ENCODE measurements at regions not wholly inside any gene's neighbourhood (a gene's known extent, or its start where the extent isn't known, plus 50 kb on each side); places are given as distances from the start of the nearest gene placed in this dataset.

DNA sequence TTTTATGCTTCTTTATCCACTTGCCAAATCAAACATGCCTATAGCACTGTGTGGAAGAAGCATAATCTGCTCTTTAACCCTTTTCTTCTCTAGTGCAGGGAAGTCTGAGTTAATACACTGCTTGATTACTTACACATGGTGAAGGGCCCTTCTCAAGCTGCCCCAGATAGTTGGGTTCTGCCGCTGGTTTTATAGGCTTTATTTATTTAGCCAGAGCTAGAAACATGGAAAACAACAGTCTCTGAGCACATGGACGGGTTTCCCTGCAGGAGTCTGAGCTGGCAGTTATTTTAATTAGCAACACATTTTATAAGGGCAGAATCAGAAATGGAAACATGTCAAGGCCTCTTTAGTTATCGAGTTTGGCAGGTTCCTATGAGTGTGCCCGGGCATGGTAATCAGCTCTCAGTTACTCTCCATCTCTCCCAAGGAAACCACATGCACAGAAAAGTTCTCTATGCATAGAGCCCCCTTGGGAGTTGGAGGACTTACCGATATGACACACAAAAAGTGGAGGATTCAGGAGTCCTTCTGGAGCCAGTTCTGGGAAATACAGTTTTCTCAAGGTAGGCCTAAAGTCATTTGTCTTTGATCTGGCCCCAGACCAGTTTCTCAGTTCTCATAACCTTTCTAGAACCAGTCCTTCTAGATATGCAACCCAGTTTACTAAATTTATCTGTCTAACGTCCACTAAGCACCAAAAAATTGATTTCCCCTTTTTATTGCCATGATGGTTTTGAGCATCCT, 564.8 kb downstream of the ACTL7B start:
- no peaks in the 10 kb centered on the region for H3K36me3 ChIP-seq (replicated peaks; ENCODE audit: control insufficient read depth, insufficient read depth, low read length)

DNA sequence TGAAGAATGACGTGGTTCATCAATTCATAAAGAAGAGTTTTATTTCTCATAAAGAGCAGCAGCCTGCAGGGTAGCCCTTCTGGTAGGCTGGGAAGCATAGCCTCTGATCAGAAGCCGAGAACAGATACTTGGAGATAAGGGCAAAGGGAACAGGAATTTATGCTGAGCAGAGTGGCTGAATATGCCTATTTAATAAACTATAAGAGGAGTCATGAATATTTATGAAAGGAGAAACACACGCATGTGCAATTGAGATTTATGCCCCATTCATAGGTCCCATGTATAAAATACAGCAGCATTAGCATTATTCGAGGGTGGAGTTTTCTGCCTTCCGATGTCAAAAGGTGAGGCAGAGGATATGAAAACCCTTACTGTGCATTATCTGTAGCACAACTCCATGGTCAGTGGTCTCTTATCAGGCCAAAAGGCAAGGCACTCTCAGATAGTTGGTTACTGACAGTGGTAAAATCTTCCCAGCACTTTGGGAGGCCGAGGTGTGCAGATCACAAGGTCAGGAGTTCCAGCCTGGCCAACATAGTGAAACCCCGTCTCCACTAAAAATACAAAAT, 569.1 kb downstream of the ACTL7B start:
- Histone ChIP-seq H3K4me3 (ENCODE audit: insufficient read depth, low read depth, low read length) (no peak overlapping the region), H3K27me3 (ENCODE audit: control insufficient read depth, insufficient read depth, low read length) (no peaks in the 10 kb centered on the region), H3K36me3 (replicated peaks; ENCODE audit: control insufficient read depth, insufficient read depth, low read length) (no peaks in the 10 kb centered on the region)
- DNase-seq, result no peak

More for the DNA sequence above, 564.8 kb downstream of the ACTL7B start:
- DNase-seq, result no peak
- H3K4me3 ChIP-seq (ENCODE audit: insufficient read depth, low read depth, low read length), result no peak overlapping the region
- no peaks in the 10 kb centered on the region for H3K27me3 ChIP-seq (ENCODE audit: control insufficient read depth, insufficient read depth, low read length)

DNA sequence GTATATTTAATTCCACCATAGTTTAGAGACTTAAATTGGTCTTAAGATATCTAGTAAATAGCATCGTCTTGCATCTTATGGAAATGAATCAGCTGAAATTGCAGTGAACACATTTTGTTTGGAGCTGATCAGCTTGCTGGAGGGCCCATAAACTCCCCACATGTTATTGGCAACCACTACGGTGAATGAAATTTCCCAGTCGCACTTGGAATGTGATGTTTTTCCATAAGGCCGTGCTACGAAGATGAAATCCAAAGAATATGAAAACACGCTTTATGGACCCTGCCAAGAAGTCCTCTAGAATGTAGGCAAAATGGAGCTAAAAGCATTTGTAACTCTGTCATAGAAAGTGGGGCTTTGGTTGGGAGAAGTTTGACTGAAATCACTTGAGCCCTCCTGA, 572.1 kb downstream of the ACTL7B start:
- no peak overlapping the region for H3K4me3 ChIP-seq (ENCODE audit: insufficient read depth, low read depth, low read length)

DNA sequence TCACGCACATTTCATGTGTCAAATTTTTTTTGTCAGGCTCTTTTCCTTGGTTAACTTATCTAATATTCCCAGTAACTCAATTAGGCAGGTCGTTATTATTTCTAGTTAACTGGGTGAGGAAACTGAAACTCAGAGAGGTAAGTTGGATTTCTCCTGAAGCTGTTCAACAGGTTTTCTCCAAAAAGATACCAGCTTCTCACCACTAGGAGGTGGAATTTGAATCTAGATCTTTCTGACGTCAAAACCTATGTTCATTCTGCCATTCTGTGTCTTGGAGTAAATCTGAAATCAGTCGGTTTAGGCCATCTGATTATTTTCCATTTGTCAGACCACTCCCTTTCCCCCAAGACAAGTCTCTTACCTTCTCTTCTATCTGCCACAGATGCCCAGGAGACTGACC, 572.9 kb downstream of the ACTL7B start:
- Histone ChIP-seq H3K27me3 (ENCODE audit: control insufficient read depth, insufficient read depth, low read length) (no peaks in the 10 kb centered on the region), H3K36me3 (replicated peaks; ENCODE audit: control insufficient read depth, insufficient read depth, low read length) (no peaks in the 10 kb centered on the region), H3K4me3 (ENCODE audit: insufficient read depth, low read depth, low read length) (no peak overlapping the region)
- no peak for DNase-seq

More for the DNA sequence above, 572.1 kb downstream of the ACTL7B start:
- no peaks in the 10 kb centered on the region for H3K36me3 ChIP-seq (replicated peaks; ENCODE audit: control insufficient read depth, insufficient read depth, low read length)
- no peaks in the 10 kb centered on the region for H3K27me3 ChIP-seq (ENCODE audit: control insufficient read depth, insufficient read depth, low read length)
- DNase-seq, result no peak

DNA sequence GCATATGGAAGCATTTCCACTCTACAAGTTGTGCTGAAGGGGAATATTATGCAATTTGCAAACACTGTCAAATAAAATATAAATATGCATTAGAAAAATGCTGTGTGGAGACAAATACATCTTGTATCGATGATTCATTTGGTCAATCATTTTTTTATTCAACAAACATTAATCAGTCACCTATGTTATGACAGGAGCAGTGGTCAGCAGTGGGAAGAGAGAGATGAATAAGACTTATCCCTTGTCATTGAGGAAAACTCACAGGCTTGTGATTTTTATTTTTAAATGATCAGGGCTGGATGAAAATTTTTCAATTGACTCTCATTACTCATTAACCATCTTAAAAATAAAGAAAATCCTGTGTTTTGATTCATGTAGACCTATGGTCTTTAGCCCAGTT, 574.1 kb downstream of the ACTL7B start:
- no peaks in the 10 kb centered on the region for H3K36me3 ChIP-seq (replicated peaks; ENCODE audit: control insufficient read depth, insufficient read depth, low read length)
- no peaks in the 10 kb centered on the region for H3K27me3 ChIP-seq (ENCODE audit: control insufficient read depth, insufficient read depth, low read length)
- H3K4me3 ChIP-seq (ENCODE audit: insufficient read depth, low read depth, low read length), result no peak overlapping the region
- no peak for DNase-seq

DNA sequence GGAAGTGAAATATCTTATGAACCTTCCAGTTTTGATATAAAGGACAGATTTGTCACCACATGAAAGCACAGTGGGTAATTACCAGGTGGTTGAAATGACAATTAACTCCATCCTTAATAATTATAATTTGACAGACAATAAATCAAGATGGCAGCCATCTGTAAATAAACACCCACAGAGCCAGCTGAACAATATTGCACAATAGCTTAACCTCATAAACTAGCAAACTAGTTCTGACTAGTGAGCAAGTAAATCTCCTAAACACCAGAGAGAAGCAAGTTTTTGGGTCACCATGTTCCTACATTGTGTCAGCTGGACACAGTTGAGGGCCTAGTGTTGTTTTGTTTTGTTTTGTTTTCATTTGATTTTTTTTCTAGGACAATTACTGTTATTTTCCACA, 577.4 kb downstream of the ACTL7B start:
- no peak for DNase-seq
- Histone ChIP-seq H3K4me3 (ENCODE audit: insufficient read depth, low read depth, low read length) (no peak overlapping the region), H3K36me3 (replicated peaks; ENCODE audit: control insufficient read depth, insufficient read depth, low read length) (no peaks in the 10 kb centered on the region), H3K27me3 (ENCODE audit: control insufficient read depth, insufficient read depth, low read length) (no peaks in the 10 kb centered on the region)

DNA sequence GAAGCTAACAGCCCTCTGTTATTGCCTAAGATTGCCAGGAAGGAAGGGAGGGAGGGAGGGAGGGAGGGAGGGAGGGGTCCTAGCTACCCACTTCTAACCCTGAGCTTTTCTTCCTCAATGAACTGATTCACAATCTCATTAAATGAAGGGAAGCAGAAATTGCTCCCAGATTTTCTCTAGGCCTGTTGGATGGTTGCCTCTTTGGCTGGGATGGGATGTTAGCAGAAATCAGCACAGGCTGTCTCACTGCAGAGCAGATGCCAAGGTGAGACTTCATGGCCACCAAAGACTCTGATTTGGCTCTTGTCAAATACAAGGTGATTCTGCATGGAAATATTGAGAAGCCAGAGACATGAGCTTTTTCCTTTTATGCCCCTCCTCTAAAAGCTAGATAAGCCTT, 578.6 kb downstream of the ACTL7B start:
- Histone ChIP-seq H3K27me3 (ENCODE audit: control insufficient read depth, insufficient read depth, low read length) (no peaks in the 10 kb centered on the region), H3K36me3 (replicated peaks; ENCODE audit: control insufficient read depth, insufficient read depth, low read length) (no peaks in the 10 kb centered on the region), H3K4me3 (ENCODE audit: insufficient read depth, low read depth, low read length) (no peak overlapping the region)
- no peak for DNase-seq

DNA sequence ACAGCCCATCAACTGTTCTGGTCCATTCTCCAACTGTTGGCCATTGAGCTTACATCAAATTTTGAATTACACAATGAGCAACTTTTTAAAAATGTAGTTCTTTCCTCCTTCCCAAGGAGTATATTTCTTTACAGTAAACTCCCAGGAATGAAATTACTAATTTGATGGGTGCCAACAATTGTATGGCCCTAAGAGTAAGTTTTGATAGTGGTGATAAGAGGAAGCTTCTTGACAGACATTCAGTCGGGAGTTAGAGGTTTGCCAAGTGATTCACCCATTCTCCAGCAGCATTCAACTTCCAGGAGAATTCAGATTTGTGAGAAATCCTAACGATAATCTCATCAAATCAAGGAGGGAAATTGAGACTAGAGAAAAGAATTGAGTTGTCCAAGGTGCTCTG, 579.9 kb downstream of the ACTL7B start:
- DNase-seq, result no peak
- H3K4me3 ChIP-seq (ENCODE audit: insufficient read depth, low read depth, low read length), result no peak overlapping the region
- H3K27me3 ChIP-seq (ENCODE audit: control insufficient read depth, insufficient read depth, low read length), result no peaks in the 10 kb centered on the region

DNA sequence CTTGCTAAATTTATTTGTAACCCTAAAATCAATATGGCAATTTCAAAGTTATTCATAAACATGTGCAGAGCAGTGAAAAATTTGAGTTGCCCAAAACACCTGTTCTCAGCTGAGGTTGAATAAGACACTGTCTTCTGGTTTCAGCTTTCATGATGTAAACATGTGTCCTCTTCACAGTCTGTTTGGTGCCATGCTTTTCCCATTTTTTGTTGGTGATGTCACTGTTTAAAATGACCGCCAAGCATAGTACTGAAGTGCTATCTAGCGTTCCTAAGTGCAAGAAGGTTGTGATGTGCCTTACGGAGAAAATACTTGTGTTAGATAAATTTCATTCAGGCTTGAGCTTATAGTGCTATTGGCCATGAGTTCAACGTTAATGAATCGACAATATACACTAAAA, 580.8 kb downstream of the ACTL7B start:
- DNase-seq, result no peak
- no peak overlapping the region for H3K4me3 ChIP-seq (ENCODE audit: insufficient read depth, low read depth, low read length)
- no peaks in the 10 kb centered on the region for H3K27me3 ChIP-seq (ENCODE audit: control insufficient read depth, insufficient read depth, low read length)
- H3K36me3 ChIP-seq (replicated peaks; ENCODE audit: control insufficient read depth, insufficient read depth, low read length), result no peaks in the 10 kb centered on the region

More for the DNA sequence above, 579.9 kb downstream of the ACTL7B start:
- H3K36me3 ChIP-seq (replicated peaks; ENCODE audit: control insufficient read depth, insufficient read depth, low read length), result no peaks in the 10 kb centered on the region

DNA sequence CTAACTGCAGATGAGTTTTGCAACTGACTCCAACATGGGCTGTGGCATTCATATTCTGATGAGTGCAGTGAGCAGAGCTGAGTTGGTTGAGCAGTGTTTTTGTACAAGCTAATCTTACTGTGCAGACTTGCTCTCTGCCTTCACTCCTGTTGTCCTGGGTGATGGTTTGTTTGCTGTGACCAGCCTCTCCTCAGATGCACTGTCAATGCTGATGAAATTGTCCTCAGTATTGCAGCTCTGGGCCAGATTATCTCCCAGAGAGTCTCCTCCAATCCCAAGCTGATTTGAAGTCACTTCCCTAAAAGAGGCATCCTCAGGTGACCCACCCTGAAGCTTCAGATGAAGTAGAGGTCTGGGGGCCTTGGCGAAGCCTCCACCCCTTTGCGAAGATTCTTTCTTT, 581.8 kb downstream of the ACTL7B start:
- Histone ChIP-seq H3K4me3 (ENCODE audit: insufficient read depth, low read depth, low read length) (no peak overlapping the region), H3K36me3 (replicated peaks; ENCODE audit: control insufficient read depth, insufficient read depth, low read length) (no peaks in the 10 kb centered on the region), H3K27me3 (ENCODE audit: control insufficient read depth, insufficient read depth, low read length) (no peaks in the 10 kb centered on the region)
- no peak for DNase-seq

DNA sequence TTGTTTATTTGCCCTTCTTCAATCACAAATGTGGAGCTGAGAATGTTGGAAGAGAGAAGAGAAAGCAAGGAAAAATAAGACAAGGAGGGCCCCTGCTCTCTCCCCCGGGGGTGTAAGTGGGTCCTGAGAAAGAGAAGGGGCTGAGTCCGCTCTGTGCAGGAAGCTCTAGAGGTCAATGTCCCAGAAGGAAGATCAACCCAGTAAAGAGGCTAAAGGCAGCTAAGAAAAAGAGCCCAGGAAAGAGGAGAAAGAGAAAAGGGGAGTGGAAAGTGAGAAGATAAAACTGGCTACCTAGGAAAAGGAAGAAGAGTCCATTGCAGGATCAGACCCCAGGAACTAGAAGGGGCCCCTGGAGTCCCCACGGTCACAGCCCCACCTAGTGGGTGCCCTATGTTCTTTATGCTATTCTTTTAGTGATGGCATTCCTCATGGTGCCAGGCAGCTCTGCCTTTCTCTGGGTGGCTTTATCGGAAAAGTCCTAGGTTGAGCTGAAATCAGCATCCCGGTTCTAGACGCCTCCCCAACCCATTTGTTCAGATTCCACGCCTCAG, 583.4 kb downstream of the ACTL7B start:
- DNase-seq, result peak; percentile 28
- H3K4me3 ChIP-seq (ENCODE audit: insufficient read depth, low read depth, low read length), result no peak overlapping the region
- H3K27me3 ChIP-seq (ENCODE audit: control insufficient read depth, insufficient read depth, low read length), result no peaks in the 10 kb centered on the region
- H3K36me3 ChIP-seq (replicated peaks; ENCODE audit: control insufficient read depth, insufficient read depth, low read length), result no peaks in the 10 kb centered on the region

DNA sequence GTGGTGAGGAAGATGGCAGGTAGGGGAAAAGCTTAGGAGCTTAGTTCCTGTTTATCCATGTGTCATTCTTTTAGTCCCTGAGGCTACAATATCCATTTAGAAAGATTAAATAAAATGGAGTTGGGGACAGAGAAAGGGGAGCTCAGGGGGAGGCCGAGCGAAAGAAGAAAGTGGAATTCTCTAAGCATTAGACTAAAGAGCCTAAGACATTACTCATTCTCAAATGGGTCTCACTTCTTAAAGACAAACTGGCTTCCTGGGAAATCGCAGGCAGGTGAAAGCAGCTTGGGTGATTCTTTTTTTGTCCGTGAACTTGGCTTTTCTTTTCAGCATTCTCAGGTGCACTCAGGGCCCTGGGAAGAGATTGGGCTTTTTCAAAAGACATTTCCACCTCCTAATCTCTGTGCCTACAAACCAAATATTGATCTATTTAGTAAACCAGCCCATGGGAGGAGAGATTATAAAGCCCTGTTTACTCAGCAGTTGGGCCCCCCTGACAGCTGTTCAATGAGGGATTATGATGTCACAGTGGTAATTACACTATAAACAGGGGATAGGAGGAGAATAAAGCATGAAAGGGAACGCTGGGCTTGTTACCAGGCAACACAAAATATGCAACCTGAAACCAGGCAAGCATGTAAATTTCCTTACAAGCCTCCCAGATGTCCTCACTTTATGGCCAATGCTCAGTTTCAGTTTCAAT, 584.0 kb downstream of the ACTL7B start:
- no peak overlapping the region for H3K4me3 ChIP-seq (ENCODE audit: insufficient read depth, low read depth, low read length)

DNA sequence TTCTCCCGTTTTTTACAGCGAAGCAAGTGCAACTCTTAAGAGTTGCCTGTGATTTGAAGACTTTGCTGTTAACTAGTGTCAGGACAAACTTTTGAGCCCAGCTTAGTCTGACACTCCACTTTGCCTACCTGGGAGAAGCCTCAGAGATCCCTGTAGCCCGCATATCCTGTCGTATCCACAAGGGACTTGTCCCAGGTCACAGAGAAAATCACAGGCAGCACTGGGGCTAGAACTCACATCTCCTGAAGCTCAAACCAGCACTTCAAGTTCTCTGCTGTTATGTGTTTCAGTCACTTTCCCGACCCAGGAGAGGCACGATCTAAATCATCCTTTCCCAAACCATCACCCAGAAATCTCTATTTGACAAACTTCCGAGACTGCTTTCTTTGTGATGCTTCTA, 584.5 kb downstream of the ACTL7B start:
- Histone ChIP-seq H3K4me3 (ENCODE audit: insufficient read depth, low read depth, low read length) (no peak overlapping the region), H3K36me3 (replicated peaks; ENCODE audit: control insufficient read depth, insufficient read depth, low read length) (no peaks in the 10 kb centered on the region), H3K27me3 (ENCODE audit: control insufficient read depth, insufficient read depth, low read length) (no peaks in the 10 kb centered on the region)
- DNase-seq, result no peak

More for the DNA sequence above, 584.0 kb downstream of the ACTL7B start:
- DNase-seq, result peak; percentile 7
- Histone ChIP-seq H3K27me3 (ENCODE audit: control insufficient read depth, insufficient read depth, low read length) (no peaks in the 10 kb centered on the region), H3K36me3 (replicated peaks; ENCODE audit: control insufficient read depth, insufficient read depth, low read length) (no peaks in the 10 kb centered on the region)

DNA sequence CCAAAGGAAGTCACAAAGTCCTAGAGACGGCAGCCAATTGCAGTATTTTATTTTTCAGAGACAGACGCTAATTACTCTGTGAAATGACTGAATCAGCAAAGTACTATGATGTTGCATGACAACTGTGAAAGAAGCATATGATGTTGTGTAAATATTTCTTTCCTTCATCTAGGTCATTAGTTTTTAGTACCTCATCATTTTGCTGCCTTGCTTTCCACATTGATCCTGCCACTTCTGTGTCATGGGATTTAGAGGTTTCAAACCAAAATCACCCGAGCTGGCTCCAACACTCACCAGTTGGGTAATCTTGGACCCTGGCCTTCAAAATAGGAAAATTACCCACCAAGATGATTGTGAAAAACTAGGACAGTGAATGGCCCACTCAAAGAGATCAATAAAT, 585.2 kb downstream of the ACTL7B start:
- Histone ChIP-seq H3K27me3 (ENCODE audit: control insufficient read depth, insufficient read depth, low read length) (no peaks in the 10 kb centered on the region), H3K4me3 (ENCODE audit: insufficient read depth, low read depth, low read length) (no peak overlapping the region), H3K36me3 (replicated peaks; ENCODE audit: control insufficient read depth, insufficient read depth, low read length) (no peaks in the 10 kb centered on the region)
- DNase-seq, result no peak

DNA sequence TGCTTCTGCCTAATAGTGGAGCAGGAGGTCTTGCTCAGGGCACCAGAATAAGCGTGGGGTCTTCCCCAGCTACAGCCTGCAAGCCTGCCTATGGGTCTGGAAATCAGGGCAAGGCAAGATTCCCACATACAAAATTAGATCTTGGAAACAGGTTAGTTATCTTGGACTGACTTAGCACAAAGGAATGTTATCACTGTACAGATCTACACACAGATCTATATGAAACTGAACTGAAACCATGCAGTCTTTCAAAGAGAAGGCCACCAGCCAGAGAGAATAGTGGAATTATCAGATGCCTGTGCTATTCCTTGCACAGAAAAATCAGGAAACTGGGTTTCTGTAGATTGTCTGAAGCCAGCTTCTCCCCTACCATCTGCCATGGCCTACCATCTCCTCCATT, 585.7 kb downstream of the ACTL7B start:
- no peaks in the 10 kb centered on the region for H3K36me3 ChIP-seq (replicated peaks; ENCODE audit: control insufficient read depth, insufficient read depth, low read length)
- DNase-seq, result no peak
- H3K27me3 ChIP-seq (ENCODE audit: control insufficient read depth, insufficient read depth, low read length), result no peaks in the 10 kb centered on the region
- no peak overlapping the region for H3K4me3 ChIP-seq (ENCODE audit: insufficient read depth, low read depth, low read length)
